ENCODE measurements at regions not wholly inside any gene's neighbourhood (a gene's known extent, or its start where the extent isn't known, plus 50 kb on each side); places are given as distances from the start of the nearest gene placed in this dataset.
"Not testable (repeated sequence)": the region's sequence is repeated elsewhere in the genome, so short reads cannot be mapped to it uniquely, and the experiment has no call there.

- DNase-seq, result peak; percentile 94
Measured at GRCh38 chr3:153221748-153222162, 59.7 kb downstream of the RAP2B start.

DNA sequence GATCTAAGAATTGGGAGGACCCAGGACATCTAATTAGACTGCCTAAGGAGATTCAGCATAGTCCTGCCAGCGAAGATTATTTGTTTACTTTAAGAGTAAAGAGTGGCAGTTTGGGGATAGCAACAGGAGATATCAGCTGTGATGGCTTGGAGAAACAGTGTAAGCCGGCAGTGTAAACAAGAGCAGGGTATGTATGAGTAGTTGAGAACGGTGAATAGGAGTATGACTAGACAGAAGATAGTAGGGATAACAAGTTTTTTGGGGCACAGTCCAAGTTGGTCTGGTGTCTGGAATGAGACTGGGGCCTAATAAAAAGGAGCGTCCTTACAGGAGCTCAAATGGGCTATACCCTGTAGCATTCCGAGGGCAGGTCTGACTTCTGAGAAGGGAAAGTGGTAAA, 64.9 kb downstream of the RAP2B start:
- DNase-seq, result not testable (repeated sequence)

GRCh38 chr3:153230427-153230826, 68.4 kb downstream of the RAP2B start:
- DNase-seq, result not testable (repeated sequence)

- DNase-seq, result not testable (repeated sequence)
Measured at GRCh38 chr3:153231245-153231644, 69.2 kb downstream of the RAP2B start.

- DNase-seq, result not testable (repeated sequence)
Measured at GRCh38 chr3:153232050-153232752, 70.2 kb downstream of the RAP2B start.

DNA sequence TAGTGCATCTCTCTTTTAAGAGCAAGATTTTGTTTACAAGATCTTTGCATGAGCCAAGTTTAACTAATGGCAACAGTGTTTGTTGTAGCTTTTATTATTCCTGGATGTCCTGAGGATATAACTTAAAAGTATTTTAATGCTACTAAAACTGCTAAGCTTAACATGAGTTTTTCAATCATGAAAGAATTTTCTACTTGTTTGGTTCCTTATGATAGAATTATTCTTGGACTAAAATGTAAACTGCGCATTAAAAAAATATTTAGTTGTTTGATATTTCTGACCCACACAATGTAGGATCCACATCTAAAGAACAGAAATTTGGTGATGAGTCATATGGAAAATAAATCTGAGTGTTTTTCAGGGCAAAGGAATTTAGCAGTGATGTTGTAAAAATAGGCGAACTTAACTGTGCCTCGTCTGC, 70.8 kb downstream of the RAP2B start:
- no peak for DNase-seq

DNA sequence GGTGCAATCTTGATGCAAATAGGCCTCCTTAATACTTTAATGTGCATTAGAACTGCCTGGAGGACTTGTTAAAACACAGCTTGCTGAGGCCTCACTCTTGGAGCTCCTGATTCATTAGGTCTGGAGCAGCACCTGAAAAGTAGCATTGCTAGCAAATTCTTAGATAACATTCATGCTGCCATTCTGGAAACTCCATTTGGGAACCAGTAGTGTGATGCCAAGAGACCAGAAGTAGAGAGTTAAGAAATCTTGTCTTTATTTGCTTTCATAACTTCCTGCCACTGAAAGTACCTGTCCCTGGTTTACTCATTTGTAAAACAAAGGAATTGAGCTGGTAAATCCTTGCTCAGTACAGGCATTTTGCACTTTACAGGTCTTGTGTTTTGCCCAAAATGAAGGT, 72.0 kb downstream of the RAP2B start:
- no peak for DNase-seq

DNA sequence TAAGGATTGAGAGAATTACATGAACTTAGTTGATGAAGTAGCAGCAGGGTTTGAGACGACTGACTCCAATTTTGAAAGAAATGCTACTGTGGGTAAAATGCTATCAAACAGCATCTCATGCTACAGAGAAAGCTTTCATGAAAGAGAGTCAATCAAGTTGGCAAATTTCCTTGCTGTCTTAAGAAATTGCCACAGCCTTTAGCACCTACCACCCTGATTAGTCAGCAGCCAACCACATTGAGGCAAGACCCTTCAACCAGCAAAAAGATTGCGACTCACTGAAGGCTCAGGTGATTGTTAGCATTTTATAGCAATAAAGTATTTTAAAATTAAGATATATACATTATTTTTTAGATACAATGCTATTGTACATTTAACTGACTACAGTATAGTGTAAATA, 80.9 kb downstream of the RAP2B start:
- no peak for DNase-seq

GRCh38 chr3:153244961-153245360, 82.9 kb downstream of the RAP2B start:
- DNase-seq, result no peak

GRCh38 chr3:153245661-153246060, 83.6 kb downstream of the RAP2B start:
- no peak for DNase-seq

DNA sequence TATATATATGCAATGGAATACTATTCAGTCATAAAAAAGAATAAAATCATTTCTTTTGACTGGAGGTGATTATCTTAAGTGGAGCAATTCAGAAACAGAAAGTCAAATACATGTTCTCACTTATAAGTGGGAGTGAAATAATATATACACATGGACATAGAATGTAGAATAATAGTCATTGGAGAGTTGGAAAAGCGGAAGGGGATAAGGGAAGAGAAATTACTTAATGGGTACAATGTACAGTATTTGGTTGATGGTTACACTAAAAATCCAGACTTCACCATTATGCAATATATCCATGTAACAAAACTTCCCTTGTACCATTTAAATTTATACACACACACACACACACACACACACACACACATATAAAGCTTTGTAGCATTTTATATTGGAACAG, 84.3 kb downstream of the RAP2B start:
- DNase-seq, result no peak

DNA sequence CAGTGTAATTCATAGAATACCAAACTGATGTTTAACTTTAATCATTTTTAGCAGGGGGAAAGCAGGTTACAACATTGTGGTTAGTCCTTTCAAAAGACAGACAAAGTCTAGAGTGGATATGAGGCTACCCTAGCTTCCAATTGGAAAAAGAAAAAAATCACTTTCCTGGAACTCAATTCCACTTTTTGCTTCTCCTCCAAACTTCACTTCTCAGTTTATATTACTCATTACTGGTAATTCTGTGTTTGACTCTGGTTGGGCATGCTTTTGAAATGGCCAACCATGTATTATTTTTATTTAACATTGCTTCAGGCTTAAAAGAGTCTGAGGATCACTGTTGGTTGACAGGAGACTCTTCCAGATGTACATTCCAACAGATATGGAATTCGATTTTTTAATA, 84.8 kb downstream of the RAP2B start:
- no peak for DNase-seq

- DNase-seq, result peak; percentile 13
Measured at GRCh38 chr3:153247331-153248330, 85.6 kb downstream of the RAP2B start.

DNA sequence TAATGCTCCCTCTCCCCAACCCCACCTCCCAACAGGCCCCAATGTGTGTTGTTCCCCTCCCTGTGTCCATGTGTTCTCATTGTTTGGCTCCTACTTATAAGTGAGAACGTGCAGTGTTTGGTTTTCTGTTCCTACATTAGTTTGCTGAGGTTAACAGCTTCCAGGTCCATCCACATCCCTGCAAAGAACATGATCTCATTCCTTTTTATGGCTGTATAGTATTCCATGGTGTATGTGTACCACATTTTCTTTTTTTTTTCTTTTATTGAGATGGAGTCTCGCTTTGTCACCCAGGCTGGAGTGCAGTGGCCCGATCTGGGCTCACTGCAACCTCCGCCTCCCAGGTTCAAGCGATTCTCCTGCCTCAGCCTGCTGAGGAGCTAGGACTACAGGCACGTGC, 86.8 kb downstream of the RAP2B start:
- DNase-seq, result not testable (repeated sequence)

- no peak for DNase-seq
Measured at GRCh38 chr3:153249906-153250305, 87.9 kb downstream of the RAP2B start.

- no peak for DNase-seq
Measured at GRCh38 chr3:153250446-153250845, 88.4 kb downstream of the RAP2B start.

DNA sequence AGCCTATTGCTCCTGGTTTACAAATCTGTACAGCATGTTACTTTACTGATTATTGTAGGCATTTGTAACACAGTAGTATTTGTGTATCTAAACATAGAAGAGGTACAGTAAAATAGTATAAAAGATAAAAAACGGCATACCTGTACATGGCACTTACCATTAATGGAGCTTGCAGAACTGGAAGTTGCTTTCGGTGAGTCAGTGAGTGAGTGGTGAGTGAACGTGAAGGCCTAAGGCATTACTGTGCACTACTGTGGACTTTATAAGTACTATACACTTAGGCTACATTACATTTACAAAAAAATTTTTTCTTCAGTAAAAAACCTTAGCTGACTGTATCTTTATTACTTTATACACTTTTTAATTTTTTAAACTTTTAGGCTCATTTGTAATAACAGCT, 90.9 kb downstream of the RAP2B start:
- DNase-seq, result no peak

DNA sequence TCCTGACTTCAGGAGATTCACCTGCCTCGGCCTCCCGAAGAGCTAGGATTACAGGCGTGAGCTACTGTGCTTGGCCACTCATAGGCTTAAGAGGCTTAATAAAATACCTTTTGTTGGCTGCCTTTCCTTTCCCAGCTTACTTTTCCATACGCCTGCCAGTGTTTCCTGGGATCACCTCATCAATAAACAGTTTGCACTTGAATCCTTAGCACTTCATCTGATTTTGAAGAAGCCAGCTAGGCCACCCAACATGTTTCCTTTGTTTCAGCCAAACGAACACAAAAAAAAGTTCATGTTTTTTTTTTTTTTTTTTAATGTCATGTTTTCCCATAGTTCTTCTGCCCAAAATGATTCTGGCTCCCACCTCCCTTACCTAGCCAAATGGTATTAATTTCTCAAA, 92.3 kb downstream of the RAP2B start:
- no peak for DNase-seq

- no peak for DNase-seq
Measured at GRCh38 chr3:153257673-153258351, 95.8 kb downstream of the RAP2B start.

DNA sequence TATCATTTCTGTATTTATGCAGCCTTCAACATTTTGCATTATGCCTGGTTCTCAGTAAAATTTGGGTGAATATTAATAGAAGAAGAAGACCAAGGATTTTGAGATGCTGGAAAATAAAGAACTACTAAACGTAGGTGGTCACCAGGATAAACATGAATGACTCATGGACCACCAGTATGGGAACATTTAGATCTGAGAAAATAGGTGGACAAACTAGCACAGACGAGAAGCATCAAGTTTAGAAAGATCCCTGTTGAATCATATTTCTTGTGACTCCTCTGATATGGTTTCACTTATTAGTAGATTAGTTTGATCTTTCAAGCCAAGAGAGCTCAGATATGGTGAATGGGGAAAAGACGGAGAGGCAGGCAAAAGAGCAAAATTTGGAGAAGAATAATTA, 97.9 kb downstream of the RAP2B start:
- DNase-seq, result no peak

- no peak for DNase-seq
Measured at GRCh38 chr3:153260681-153261080, 98.7 kb downstream of the RAP2B start.

DNA sequence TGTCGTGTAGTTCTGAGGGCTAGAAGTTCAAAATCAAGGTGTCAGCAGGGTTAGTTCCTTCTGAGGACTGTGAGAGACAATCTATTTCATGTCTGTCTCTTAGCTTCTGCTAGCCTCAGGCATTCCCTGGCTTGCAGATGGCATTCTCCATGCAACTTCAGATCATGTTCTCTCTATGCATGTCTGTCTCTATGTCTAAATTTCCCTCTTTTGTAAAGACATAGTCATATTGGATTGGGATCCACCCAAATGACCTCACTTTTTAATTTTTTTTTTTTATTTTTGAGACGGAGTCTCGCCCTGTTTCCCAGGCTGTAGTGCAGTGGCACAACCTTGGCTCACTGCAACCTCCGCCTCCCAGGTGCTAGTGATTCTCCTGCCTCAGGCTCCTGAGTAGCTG, 104.6 kb downstream of the RAP2B start:
- DNase-seq, result no peak

GRCh38 chr3:153268564-153269279, 106.7 kb downstream of the RAP2B start:
- no peak for DNase-seq
